OCI-LY1 (cell line): ENCODE measurements at regions not wholly inside any gene's neighbourhood (a gene's known extent, or its start where the extent isn't known, plus 50 kb on each side); places are given as distances from the start of the nearest gene placed in this dataset.

Experiments used
- EZH2 ChIP-seq: fragments of 200-600 bp; sonication (generic), shearing (Covaris generic); IDR thresholded peaks from 2 replicates; pipeline ENCODE4 v1.8.0; 2017; ENCODE audit warnings: borderline replicate concordance, mixed run types, mild to moderate bottlenecking, antibody characterized with exemption, low read length, moderate library complexity, mixed read lengths
- TF ChIP-seq, protein P1 (sequence below): fragments of 200-600 bp; sonication (generic), shearing (Covaris generic); IDR thresholded peaks from 2 replicates; pipeline ENCODE4 v1.5.1; 2017; ENCODE audit warnings: mild to moderate bottlenecking, antibody characterized with exemption, low read length, moderate library complexity, mixed read lengths

DNA sequence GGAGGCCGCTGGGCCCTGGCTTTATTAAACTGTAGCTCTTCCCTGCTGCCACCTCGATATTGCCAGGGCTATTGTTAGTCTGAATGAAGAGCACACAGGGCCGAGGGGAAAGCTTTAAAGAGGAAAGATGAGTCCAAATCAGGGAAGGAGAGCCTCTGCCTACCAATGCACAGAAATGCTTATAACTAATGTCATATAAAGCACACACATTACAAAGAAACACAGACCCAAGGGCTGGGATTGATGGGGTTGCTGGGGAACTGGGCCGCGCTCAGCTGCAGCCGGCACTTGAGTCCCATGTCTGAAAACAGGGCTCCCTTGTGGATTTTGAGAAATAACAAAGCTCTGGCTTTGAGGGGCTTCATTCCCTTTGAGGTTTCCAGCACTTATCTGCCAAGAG lies 232.6 kb downstream of the CD83 start:
- TF ChIP-seq, protein P1, sequence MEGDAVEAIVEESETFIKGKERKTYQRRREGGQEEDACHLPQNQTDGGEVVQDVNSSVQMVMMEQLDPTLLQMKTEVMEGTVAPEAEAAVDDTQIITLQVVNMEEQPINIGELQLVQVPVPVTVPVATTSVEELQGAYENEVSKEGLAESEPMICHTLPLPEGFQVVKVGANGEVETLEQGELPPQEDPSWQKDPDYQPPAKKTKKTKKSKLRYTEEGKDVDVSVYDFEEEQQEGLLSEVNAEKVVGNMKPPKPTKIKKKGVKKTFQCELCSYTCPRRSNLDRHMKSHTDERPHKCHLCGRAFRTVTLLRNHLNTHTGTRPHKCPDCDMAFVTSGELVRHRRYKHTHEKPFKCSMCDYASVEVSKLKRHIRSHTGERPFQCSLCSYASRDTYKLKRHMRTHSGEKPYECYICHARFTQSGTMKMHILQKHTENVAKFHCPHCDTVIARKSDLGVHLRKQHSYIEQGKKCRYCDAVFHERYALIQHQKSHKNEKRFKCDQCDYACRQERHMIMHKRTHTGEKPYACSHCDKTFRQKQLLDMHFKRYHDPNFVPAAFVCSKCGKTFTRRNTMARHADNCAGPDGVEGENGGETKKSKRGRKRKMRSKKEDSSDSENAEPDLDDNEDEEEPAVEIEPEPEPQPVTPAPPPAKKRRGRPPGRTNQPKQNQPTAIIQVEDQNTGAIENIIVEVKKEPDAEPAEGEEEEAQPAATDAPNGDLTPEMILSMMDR = no peak
- TF ChIP-seq EZH2 = no peak
